A673 (cell line): ENCODE measurements at regions not wholly inside any gene's neighbourhood (a gene's known extent, or its start where the extent isn't known, plus 50 kb on each side); places are given as distances from the start of the nearest gene placed in this dataset.

Experiments used
- BruUV-seq: library from RNA; stranded (reverse); fragments of 400-500 nt; replicated peaks from 2 replicates; lab custom pipeline; 2021; lab: Mats Ljungman, UMichigan
- CTCF ChIA-PET: fragments of 300-600 bp; sonication (Branson Sonifier 250); formaldehyde crosslinking; loops from one replicate; lab custom pipeline; 2022; ENCODE audit warnings: antibody characterized with exemption; lab: Charles Lee
- POLR2A ChIA-PET: fragments of 300-600 bp; sonication (Branson Sonifier 250); formaldehyde crosslinking; loops from one replicate; lab custom pipeline; 2022; ENCODE audit warnings: antibody characterized with exemption; ENCODE audit not compliant: low non-redundant PET; lab: Charles Lee
- DNase-seq: peaks from one replicate; pipeline ENCODE4 v3.0.0-alpha.2; 2015; ENCODE audit warnings: low spot score
- H3K27ac ChIP-seq: fragments of 200-600 bp; sonication (generic); 2 replicates; pipeline ENCODE4 v1.5.1; 2016; ENCODE audit warnings: mixed run types, low read depth, mild to moderate bottlenecking, mixed read lengths, antibody characterized with exemption, low read length; ENCODE audit not compliant: poor library complexity, severe bottlenecking
- H3K27me3 ChIP-seq: fragments of 200-600 bp; sonication (generic); replicated peaks from 2 replicates; pipeline ENCODE4 v1.6.1; 2017; ENCODE audit warnings: mixed run types, low read depth, mild to moderate bottlenecking, mixed read lengths, antibody characterized with exemption, low read length; ENCODE audit not compliant: insufficient read depth, poor library complexity
- H3K36me3 ChIP-seq: fragments of 200-600 bp; sonication (generic); 2 replicates; pipeline ENCODE4 v1.6.1; 2016; ENCODE audit warnings: mixed run types, mild to moderate bottlenecking, mixed read lengths, antibody characterized with exemption, low read length; ENCODE audit not compliant: insufficient read depth, poor library complexity, severe bottlenecking
- H3K4me1 ChIP-seq: fragments of 200-600 bp; sonication (generic); 2 replicates; pipeline ENCODE4 v1.6.1; 2017; ENCODE audit warnings: mixed run types, mild to moderate bottlenecking, mixed read lengths, antibody characterized with exemption, low read length; ENCODE audit not compliant: insufficient read depth, poor library complexity, severe bottlenecking
- H3K4me3 ChIP-seq: fragments of 200-600 bp; sonication (generic); 2 replicates; pipeline ENCODE4 v1.5.1; 2016; ENCODE audit warnings: low read depth, mixed run types, mild to moderate bottlenecking, mixed read lengths, low read length; ENCODE audit not compliant: poor library complexity, severe bottlenecking
- H3K9me3 ChIP-seq: fragments of 200-600 bp; sonication (generic); 2 replicates; pipeline ENCODE4 v1.6.1; 2016; ENCODE audit warnings: mixed run types, low read depth, mild to moderate bottlenecking, mixed read lengths, antibody characterized with exemption, low read length; ENCODE audit not compliant: poor library complexity, severe bottlenecking
- CTCF ChIP-seq: fragments of 300-800, 200-600 bp; sonication (generic); conservative IDR thresholded peaks from 2 replicates; pipeline ENCODE4 v1.5.1; 2017; ENCODE audit warnings: low read depth, mild to moderate bottlenecking, antibody characterized with exemption, low read length, moderate library complexity, mixed read lengths
- EZH2 ChIP-seq: fragments of 200-600 bp; sonication (generic); IDR thresholded peaks from 2 replicates; pipeline ENCODE4 v1.6.1; 2017; ENCODE audit warnings: borderline replicate concordance, low read depth, mild to moderate bottlenecking, mixed read lengths, antibody characterized with exemption, low read length; ENCODE audit not compliant: poor library complexity, severe bottlenecking
- intact Hi-C: fragments of 100-400 bp; cut with micrococcal nuclease; formaldehyde crosslinking; loops from one replicate; pipeline ENCODE4 v1.10.0; 2022; ENCODE audit not compliant: unreplicated experiment

GRCh38 chr4:143036443-143036842, 148.3 kb upstream of the USP38 start:
- ChIA-PET POLR2A (no interaction called here), CTCF (no interaction called here)
- TF ChIP-seq EZH2, result no peak
- TF ChIP-seq CTCF, result no peak
- intact Hi-C loops, result no loop called here
- no TSS peak for BruUV-seq
- Histone ChIP-seq H3K4me3 (no peak overlapping the region), H3K36me3 (no peaks in the 10 kb centered on the region), H3K27ac (no peak overlapping the region), H3K27me3 (no peaks in the 10 kb centered on the region), H3K9me3 (no peaks in the 10 kb centered on the region), H3K4me1 (no peaks in the 10 kb centered on the region)
- DNase-seq, result no peak

- intact Hi-C loops, result no loop called here
- H3K36me3 ChIP-seq, result no peaks in the 10 kb centered on the region
- H3K4me3 ChIP-seq, result no peak overlapping the region
- H3K27me3 ChIP-seq, result no peaks in the 10 kb centered on the region
- TF ChIP-seq EZH2 (no peak), CTCF (no peak)
- ChIA-PET POLR2A (no interaction called here), CTCF (no interaction called here)
- BruUV-seq, result no TSS peak
- H3K4me1 ChIP-seq, result no peaks in the 10 kb centered on the region
- DNase-seq, result no peak
- no peaks in the 10 kb centered on the region for H3K9me3 ChIP-seq
- H3K27ac ChIP-seq, result no peak overlapping the region
Measured at GRCh38 chr4:143046454-143046853, 138.3 kb upstream of the USP38 start.

- no peaks in the 10 kb centered on the region for H3K27me3 ChIP-seq
- POLR2A ChIA-PET, result no interaction called here
- no TSS peak for BruUV-seq
- H3K36me3 ChIP-seq, result no peaks in the 10 kb centered on the region
- DNase-seq, result no peak
- H3K4me1 ChIP-seq, result no peaks in the 10 kb centered on the region
- H3K27ac ChIP-seq, result no peak overlapping the region
- TF ChIP-seq EZH2, result no peak
- no peak for TF ChIP-seq CTCF
- no peak overlapping the region for H3K4me3 ChIP-seq
- intact Hi-C loops, result no loop called here
- CTCF ChIA-PET, result no interaction called here
- H3K9me3 ChIP-seq, result no peaks in the 10 kb centered on the region
Measured at GRCh38 chr4:143046906-143047305, 137.8 kb upstream of the USP38 start.
